GM23248 (cell line): ENCODE measurements at regions not wholly inside any gene's neighbourhood (a gene's known extent, or its start where the extent isn't known, plus 50 kb on each side); places are given as distances from the start of the nearest gene placed in this dataset.

Experiments
- EZH2 ChIP-seq: fragments of 200-600 bp; sonication (generic); IDR thresholded peaks from 2 replicates; pipeline ENCODE4 v1.6.1; 2018; ENCODE audit warnings: antibody characterized with exemption, mild to moderate bottlenecking; ENCODE audit not compliant: insufficient read depth, poor library complexity, severe bottlenecking
- EZH2phosphoT487 ChIP-seq: fragments of 200-600 bp; sonication (generic); IDR thresholded peaks from 2 replicates; pipeline ENCODE4 v1.6.1; 2018; ENCODE audit warnings: antibody characterized with exemption, moderate library complexity, mild to moderate bottlenecking, low read depth; ENCODE audit not compliant: insufficient read depth

DNA sequence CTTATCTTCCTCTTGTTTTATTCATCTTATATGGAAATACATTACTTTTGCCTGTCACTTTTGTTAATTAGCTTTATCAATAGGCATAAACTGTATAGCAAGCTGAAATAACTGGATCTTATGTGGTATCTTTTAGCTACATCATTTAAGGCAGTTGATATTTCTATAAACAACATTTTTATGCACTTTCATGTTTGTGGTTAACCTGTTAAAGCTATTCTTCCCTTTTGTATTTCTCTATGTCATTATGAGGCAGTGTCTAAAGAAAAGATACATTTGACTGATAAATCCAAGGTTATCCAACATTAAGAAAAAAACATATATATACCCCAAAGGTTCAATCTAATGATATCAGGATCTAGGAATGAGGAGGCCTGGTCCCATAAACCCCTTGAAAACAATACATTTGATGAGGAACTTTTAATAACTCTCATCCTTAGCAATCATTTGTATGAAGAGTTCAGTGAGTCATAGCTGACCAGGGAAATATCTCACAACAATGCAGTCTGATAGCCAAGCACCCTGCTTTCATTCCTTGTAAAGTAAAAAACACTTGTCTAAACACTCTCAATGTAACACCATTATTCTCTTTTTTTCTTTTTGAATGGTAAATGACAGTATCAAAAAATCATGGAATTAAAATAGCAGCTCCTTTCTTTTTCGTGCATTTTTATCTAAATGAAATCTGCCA, 300.9 kb downstream of the NEBL start:
- TF ChIP-seq EZH2phosphoT487 (no peak), EZH2 (no peak)
